K562 (cell line): ENCODE measurements at regions not wholly inside any gene's neighbourhood (a gene's known extent, or its start where the extent isn't known, plus 50 kb on each side); places are given as distances from the start of the nearest gene placed in this dataset.

Experiments used
- ATAC-seq: fragments of 200-7000 bp; cut with Tn5 transposase; 3 replicates; pipeline ENCODE4 v1.9.1; 2020; ENCODE audit warnings: moderate library complexity
- BruUV-seq: library from RNA; stranded (reverse); fragments of 400-500 nt; replicated peaks from 2 replicates; lab custom pipeline; 2021; lab: Mats Ljungman, UMichigan
- CTCF ChIA-PET: fragments of 300-600 bp; formaldehyde crosslinking; extraction: SDS; loops from one replicate; lab custom pipeline; 2021; ENCODE audit warnings: low intra/inter-chr PET ratio; lab: Yijun Ruan, JAX
- POLR2A ChIA-PET: fragments of 300-600, 350-650 bp; sonication (Branson Sonifier 250); formaldehyde crosslinking; extraction: SDS; loops from one replicate; lab custom pipeline; 2021; ENCODE audit warnings: antibody characterized with exemption, inconsistent platforms; lab: Yijun Ruan, JAX
- DNase-seq, 4 experiments: peaks; one replicate each; pipeline versions ENCODE4 v3.0.0 to v3.0.0-alpha.2; 2011 to 2018; ENCODE audit warnings: low spot score in 3 of 4, mixed read lengths in 3 of 4; ENCODE audit errors: extremely low read depth in 1 of 4
- FAIRE-seq: peaks from 2 replicates; lab custom pipeline; 2011; peaks lifted over from hg19 to GRCh38; lab: Jason Lieb, UNC
- H2AFZ ChIP-seq: 2 replicates; pipeline ENCODE4 v1.6.0; 2011; ENCODE audit warnings: low read depth, low read length, control low read depth, inconsistent platforms
- H3K27ac ChIP-seq: fragments of 200-600 bp; 3 replicates; pipeline ENCODE4 v1.8.0; 2011; ENCODE audit warnings: low read depth, mild to moderate bottlenecking, control low read depth, inconsistent platforms, low read length, moderate library complexity, mixed read lengths; ENCODE audit errors: extremely low read depth
- H3K27me3 ChIP-seq, 2 experiments: fragments of 300-600 bp in 1 of 2; 2 replicates in 1 of 2; 3 replicates in 1 of 2; pipeline versions ENCODE4 v1.6.0 to v1.8.0; 2011; ENCODE audit warnings: inconsistent platforms in 2 of 2, low read length in 2 of 2, mild to moderate bottlenecking in 1 of 2, mixed read lengths in 1 of 2, moderate library complexity in 1 of 2; ENCODE audit not compliant: control insufficient read depth in 2 of 2, insufficient read depth in 2 of 2
- H3K36me3 ChIP-seq: fragments of 300-600 bp; 3 replicates; pipeline ENCODE4 v1.8.0; 2011; ENCODE audit warnings: mild to moderate bottlenecking, low read length, inconsistent platforms; ENCODE audit not compliant: control insufficient read depth, insufficient read depth
- H3K4me1 ChIP-seq, 2 experiments: fragments of 200-600 bp in 1 of 2; replicated peaks in 1 of 2; 2 replicates in 1 of 2; 3 replicates in 1 of 2; pipeline versions ENCODE4 v1.5.1 to v1.8.0; 2011; ENCODE audit warnings: inconsistent platforms in 2 of 2, low read length in 2 of 2, mild to moderate bottlenecking in 1 of 2, mixed read lengths in 1 of 2, moderate library complexity in 1 of 2; ENCODE audit not compliant: control insufficient read depth in 2 of 2, insufficient read depth in 2 of 2
- H3K4me2 ChIP-seq: 2 replicates; pipeline ENCODE4 v1.6.1; 2011; ENCODE audit warnings: low read length, control low read depth, inconsistent platforms, mixed read lengths; ENCODE audit not compliant: insufficient read depth
- H3K4me3 ChIP-seq: fragments of 200-600 bp; sonication (generic), shearing (Covaris generic); 2 replicates; pipeline ENCODE4 v1.5.1; 2016; ENCODE audit warnings: control low read depth, inconsistent platforms
- H3K79me2 ChIP-seq: fragments of 200-600 bp; 3 replicates; pipeline ENCODE4 v1.8.0; 2011; ENCODE audit warnings: low read length, inconsistent platforms; ENCODE audit not compliant: control insufficient read depth, insufficient read depth
- H3K9ac ChIP-seq, 2 experiments: 2 replicates each; pipeline versions ENCODE4 v1.6.0 to v1.6.1; 2011; ENCODE audit warnings: low read depth in 2 of 2, low read length in 2 of 2, control low read depth in 1 of 2, inconsistent platforms in 1 of 2, mild to moderate bottlenecking in 1 of 2, mixed read lengths in 1 of 2; ENCODE audit not compliant: insufficient read depth in 1 of 2
- H3K9me1 ChIP-seq: one replicate; pipeline ENCODE4 v1.6.0; 2011; ENCODE audit warnings: inconsistent platforms, mild to moderate bottlenecking, low read length, moderate library complexity; ENCODE audit not compliant: control insufficient read depth, insufficient read depth
- H3K9me3 ChIP-seq: replicated peaks from 2 replicates; pipeline ENCODE4 v1.5.1; 2011; ENCODE audit warnings: low read depth, low read length, inconsistent platforms; ENCODE audit not compliant: control insufficient read depth, insufficient read depth
- H4K20me1 ChIP-seq: replicated peaks from 2 replicates; pipeline ENCODE4 v1.6.1; 2011; ENCODE audit warnings: low read length, inconsistent platforms, mixed read lengths; ENCODE audit not compliant: control insufficient read depth, insufficient read depth
- ARNT ChIP-seq, 2 experiments: fragments of 450-650 bp; IDR thresholded peaks; 2 replicates each; pipeline ENCODE4 v1.6.1; 2016; ENCODE audit warnings: mild to moderate bottlenecking in 1 of 2
- CTCF ChIP-seq, 3 experiments: IDR thresholded peaks in 2 of 3; conservative IDR thresholded peaks in 1 of 3; 2 replicates each; pipeline ENCODE4 v1.5.1; 2011 to 2012; ENCODE audit warnings: low read length in 3 of 3, mild to moderate bottlenecking in 3 of 3, control low read depth in 2 of 3, improper control_type of control experiment in 1 of 3, inconsistent platforms in 1 of 3, low read depth in 1 of 3, mixed read lengths in 1 of 3, moderate library complexity in 1 of 3; ENCODE audit not compliant: insufficient read depth in 2 of 3
- ELF1 ChIP-seq: fragments of 200-800 bp; sonication (Bioruptor generic); IDR thresholded peaks from 2 replicates; pipeline ENCODE4 v1.6.1; 2016; ENCODE audit warnings: missing genetic modification characterization, missing compliant biosample characterization
- FOXJ3 ChIP-seq: sonication (generic); formaldehyde crosslinking; IDR thresholded peaks from 2 replicates; pipeline ENCODE4 v1.4.0; 2020; ENCODE audit warnings: mild to moderate bottlenecking, missing genetic modification reagents
- L3MBTL2 ChIP-seq: fragments of 450-650 bp; IDR thresholded peaks from 2 replicates; pipeline ENCODE4 v1.6.1; 2016; ENCODE audit warnings: mild to moderate bottlenecking, moderate library complexity
- MAFK ChIP-seq: IDR thresholded peaks from 2 replicates; pipeline ENCODE4 v1.6.1; 2011; ENCODE audit warnings: low read length, improper control_type of control experiment
- OTX1 ChIP-seq: fragments of 450-650 bp; formaldehyde crosslinking; IDR thresholded peaks from 2 replicates; pipeline ENCODE4 v1.4.0; 2022; ENCODE audit warnings: mild to moderate bottlenecking
- PHB2 ChIP-seq: fragments of 450-650 bp; IDR thresholded peaks from 2 replicates; pipeline ENCODE4 v1.6.1; 2017; ENCODE audit warnings: low read depth
- PTTG1 ChIP-seq: fragments of 450-650 bp; IDR thresholded peaks from 2 replicates; pipeline ENCODE4 v1.6.1; 2016; ENCODE audit warnings: low read depth, mild to moderate bottlenecking, missing genetic modification characterization, missing compliant biosample characterization
- SRSF3 ChIP-seq: fragments of 200-400 bp; formaldehyde crosslinking; IDR thresholded peaks from 2 replicates; pipeline ENCODE4 v1.6.1; 2016; ENCODE audit warnings: mild to moderate bottlenecking, low read length, moderate library complexity; ENCODE audit not compliant: insufficient read depth
- TARDBP ChIP-seq: fragments of 450-650 bp; IDR thresholded peaks from 2 replicates; pipeline ENCODE4 v1.6.1; 2016
- ZBED1 ChIP-seq: IDR thresholded peaks from 2 replicates; pipeline ENCODE4 v1.6.1; 2014
- ZC3H4 ChIP-seq: sonication (generic); formaldehyde crosslinking; IDR thresholded peaks from 2 replicates; pipeline ENCODE4 v1.9.0; 2021; ENCODE audit warnings: missing genetic modification reagents, borderline replicate concordance
- ZNF764 ChIP-seq: fragments of 250-450 bp; sonication (Bioruptor Pico); IDR thresholded peaks from 2 replicates; pipeline ENCODE4 v1.4.0; 2020; ENCODE audit warnings: low read depth, mild to moderate bottlenecking, moderate library complexity
- WGBS: fragments of 100-300 bp; shearing (Covaris generic); methylation state at CpG from one replicate; pipeline ENCODE4 v1.1.6; 2016; ENCODE audit warnings: low coverage, mixed read lengths; ENCODE audit not compliant: insufficient coverage; ENCODE audit errors: missing lambda C conversion rate; 5-methylcytosine and 5-hydroxymethylcytosine counted together
- in situ Hi-C: fragments of 300-500 bp; cut with MboI; formaldehyde crosslinking; loops from 4 replicates; pipeline ENCODE4 v1.15.0; 2018; ENCODE audit warnings: inconsistent platforms, mixed read lengths
- intact Hi-C: fragments of 100-400 bp; cut with micrococcal nuclease; formaldehyde crosslinking; loops from 2 replicates; pipeline ENCODE4 v1.14.2; 2022
- TF ChIP-seq, protein P1 (sequence below): IDR thresholded peaks from 2 replicates; pipeline ENCODE4 v1.6.1; 2016; ENCODE audit warnings: missing genetic modification characterization, missing compliant biosample characterization

DNA sequence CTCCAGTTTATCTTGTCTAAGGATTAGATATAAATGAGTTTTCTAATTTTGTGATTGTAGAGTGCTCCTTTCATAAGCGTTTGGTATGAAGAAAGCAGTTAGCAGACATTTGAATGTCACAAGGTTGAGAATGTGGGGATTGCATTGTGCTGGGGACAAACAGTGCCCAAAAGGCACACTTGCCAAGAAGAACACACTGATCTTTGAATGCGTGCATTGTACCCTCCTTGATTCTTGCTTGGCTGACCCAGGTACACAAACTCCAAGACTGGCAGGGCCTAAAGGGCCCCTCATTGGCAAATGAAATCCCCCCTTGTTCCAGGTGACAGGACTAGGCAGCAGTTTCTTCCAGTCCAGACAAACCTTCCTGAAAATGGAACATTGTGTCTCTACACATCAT lies 96.9 kb upstream of the LIFR start:
- no peak overlapping the region for H3K9ac ChIP-seq
- H3K36me3 ChIP-seq: no peaks in the 10 kb centered on the region
- WGBS: 0% methylated on average over 2 of the region's 2 CpGs
- H3K4me1 ChIP-seq: no peaks in the 10 kb centered on the region
- H4K20me1 ChIP-seq: no peaks in the 10 kb centered on the region
- no peaks in the 10 kb centered on the region for H3K9me3 ChIP-seq
- no peaks in the 10 kb centered on the region for H3K9me1 ChIP-seq
- DNase-seq (no peak), ATAC-seq (no peak), FAIRE-seq (no peak)
- TF ChIP-seq ZC3H4 (CRISPR knock-in tag): no peak
- TF ChIP-seq ARNT (IDR thresholded peaks at IDR 0.05): no peak
- TF ChIP-seq ELF1 (tag): no peak
- TF ChIP-seq TARDBP: no peak
- no peak for TF ChIP-seq L3MBTL2
- TF ChIP-seq PHB2: no peak
- TF ChIP-seq ZBED1: no peak
- no peak overlapping the region for H2AFZ ChIP-seq
- POLR2A ChIA-PET: no interaction called here
- in situ Hi-C loops (no loop called here), intact Hi-C loops (no loop called here)
- H3K4me2 ChIP-seq: no peak overlapping the region
- CTCF ChIA-PET: no interaction called here
- no peaks in the 10 kb centered on the region for H3K79me2 ChIP-seq
- no TSS peak for BruUV-seq
- H3K4me3 ChIP-seq: no peak overlapping the region
- H3K27me3 ChIP-seq: peaks cover 0 to 8% of the 10 kb centered on the region in 2 experiments; a peak in 4 of 5 replicates
- no peak overlapping the region for H3K27ac ChIP-seq

GRCh38 chr5:38655691-38656090 lies 99.2 kb upstream of the LIFR start:
- FAIRE-seq: no peak
- intact Hi-C loops (no loop called here), in situ Hi-C loops (no loop called here)
- ATAC-seq: no peak
- Histone ChIP-seq H3K27me3 (peaks cover 0 to 8% of the 10 kb centered on the region in 2 experiments; a peak in 4 of 5 replicates), H3K4me2 (no peak overlapping the region), H3K4me1 (0 out of 5 replicates have a peak, but pooled peaks cover 3 to 4% of the 10 kb centered on the region in 2 experiments), H4K20me1 (no peaks in the 10 kb centered on the region), H3K9me1 (no peaks in the 10 kb centered on the region), H3K9ac (no peak overlapping the region), H3K79me2 (no peaks in the 10 kb centered on the region), H2AFZ (no peak overlapping the region), H3K9me3 (no peaks in the 10 kb centered on the region), H3K4me3 (no peak overlapping the region), H3K36me3 (no peaks in the 10 kb centered on the region), H3K27ac (no peak overlapping the region)
- CTCF ChIA-PET: no interaction called here
- POLR2A ChIA-PET: interaction anchor here (0.6 kb wide), 1 partner anchor 239 kb away, joined by 3 read pairs; no protein-coding TSS in a partner anchor
- no peak for DNase-seq
- BruUV-seq: no TSS peak
- WGBS: 1% methylated on average over 6 of the region's 6 CpGs
- TF ChIP-seq FOXJ3 (no peak), OTX1 (no peak), ZNF764 (CRISPR knock-in tag) (no peak), SRSF3 (no peak), MAFK (no peak), CTCF (IDR thresholded peaks at IDR 0.05 in 2 of 3, conservative IDR thresholded peaks at IDR 0.05 in 1 of 3; ENCODE audit: insufficient read depth in 2 of 3, low read depth in 1 of 3, low read length in 3 of 3) (no peak), PTTG1 (tag) (no peak)
- TF ChIP-seq, protein P1, sequence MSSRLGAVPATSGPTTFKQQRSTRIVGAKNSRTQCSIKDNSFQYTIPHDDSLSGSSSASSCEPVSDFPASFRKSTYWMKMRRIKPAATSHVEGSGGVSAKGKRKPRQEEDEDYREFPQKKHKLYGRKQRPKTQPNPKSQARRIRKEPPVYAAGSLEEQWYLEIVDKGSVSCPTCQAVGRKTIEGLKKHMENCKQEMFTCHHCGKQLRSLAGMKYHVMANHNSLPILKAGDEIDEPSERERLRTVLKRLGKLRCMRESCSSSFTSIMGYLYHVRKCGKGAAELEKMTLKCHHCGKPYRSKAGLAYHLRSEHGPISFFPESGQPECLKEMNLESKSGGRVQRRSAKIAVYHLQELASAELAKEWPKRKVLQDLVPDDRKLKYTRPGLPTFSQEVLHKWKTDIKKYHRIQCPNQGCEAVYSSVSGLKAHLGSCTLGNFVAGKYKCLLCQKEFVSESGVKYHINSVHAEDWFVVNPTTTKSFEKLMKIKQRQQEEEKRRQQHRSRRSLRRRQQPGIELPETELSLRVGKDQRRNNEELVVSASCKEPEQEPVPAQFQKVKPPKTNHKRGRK: no peak
